DOHH2 (cell line): ENCODE measurements at regions not wholly inside any gene's neighbourhood (a gene's known extent, or its start where the extent isn't known, plus 50 kb on each side); places are given as distances from the start of the nearest gene placed in this dataset.

Experiments
- CTCF ChIP-seq: fragments of 200-600 bp; sonication (generic); IDR thresholded peaks from one replicate; pipeline ENCODE4 v1.5.1; 2014; ENCODE audit warnings: antibody characterized with exemption, mild to moderate bottlenecking, low read depth, low read length; ENCODE audit not compliant: poor library complexity, severe bottlenecking
- EZH2phosphoT487 ChIP-seq: fragments of 200-600 bp; sonication (generic); IDR thresholded peaks from 2 replicates; pipeline ENCODE4 v1.6.1; 2017; ENCODE audit warnings: borderline replicate concordance, mild to moderate bottlenecking, antibody characterized with exemption, low read length, moderate library complexity, mixed read lengths

- TF ChIP-seq CTCF (no peak), EZH2phosphoT487 (no peak)
Observed at GRCh38 chr12:78293059-78293686, 462.5 kb downstream of the NAV3 start.
